Upper lobe of left lung (tissue), 6 donors: ENCODE measurements at regions not wholly inside any gene's neighbourhood (a gene's known extent, or its start where the extent isn't known, plus 50 kb on each side); places are given as distances from the start of the nearest gene placed in this dataset.
"Not testable (repeated sequence)": the region's sequence is repeated elsewhere in the genome, so short reads cannot be mapped to it uniquely, and the experiment has no call there.

Source experiments
- ATAC-seq, 2 donors: fragments of 200-7000 bp; cut with Tn5 transposase; one replicate each; pipeline ENCODE4 v1.9.1; 2022; ENCODE audit warnings: mild to moderate bottlenecking in 2 of 2, moderate library complexity in 2 of 2; ENCODE audit not compliant: low FRiP score in 2 of 2
- DNase-seq, 2 donors: peaks; one replicate each; pipeline ENCODE4 v3.0.0-alpha.2; 2019 to 2020
- H3K27ac ChIP-seq, 4 donors: fragments of 200-600 bp; sonication (generic); one replicate each; pipeline ENCODE4 v1.5.1; 2016 to 2019
- H3K27me3 ChIP-seq, 4 donors: fragments of 200-600 bp; sonication (generic); one replicate each; pipeline ENCODE4 v1.5.1; 2017 to 2019
- H3K36me3 ChIP-seq, 4 donors: fragments of 200-600 bp; sonication (generic); one replicate each; pipeline ENCODE4 v1.5.1; 2016 to 2019
- H3K4me1 ChIP-seq, 4 donors: fragments of 200-600 bp; sonication (generic); one replicate each; pipeline ENCODE4 v1.5.1; 2018 to 2019
- H3K4me3 ChIP-seq, 4 donors: fragments of 200-600 bp; sonication (generic); one replicate each; pipeline ENCODE4 v1.5.1; 2017 to 2019; ENCODE audit warnings: mild to moderate bottlenecking in 2 of 4, moderate library complexity in 1 of 4
- H3K9me3 ChIP-seq, 4 donors: fragments of 200-600 bp; sonication (generic); one replicate each; pipeline ENCODE4 v1.5.1; 2018 to 2019
- CTCF ChIP-seq, 6 experiments: fragments of 450-650 bp in 4 of 6; fragments of 200-600 bp in 2 of 6; sonication (generic) in 2 of 6; IDR thresholded peaks; one replicate each; pipeline ENCODE4 v1.5.1; 2016 to 2019; ENCODE audit warnings: antibody characterized with exemption in 6 of 6
- EP300 ChIP-seq, 4 donors: sonication (generic); formaldehyde crosslinking; IDR thresholded peaks; one replicate each; pipeline ENCODE4 v1.5.1; 2017; ENCODE audit warnings: antibody characterized with exemption in 4 of 4, control low read depth in 2 of 4
- POLR2A ChIP-seq, 4 donors: fragments of 450-650 bp; IDR thresholded peaks; one replicate each; pipeline ENCODE4 v1.5.1; 2016 to 2017; ENCODE audit warnings: antibody characterized with exemption in 4 of 4, mild to moderate bottlenecking in 2 of 4
- POLR2AphosphoS5 ChIP-seq, 2 donors: sonication (generic); formaldehyde crosslinking; IDR thresholded peaks; one replicate each; pipeline ENCODE4 v1.5.1; 2017; ENCODE audit warnings: antibody characterized with exemption in 2 of 2
- WGBS, 2 donors: methylation state at CpG; one replicate each; pipeline ENCODE4 v1.1.5; 2017 to 2018; 5-methylcytosine and 5-hydroxymethylcytosine counted together
- donor health status: DM: no; HTN: no; CAD: no; lungs with moderate emphysema.
- donor health status: DM: no; HTN: yes; CAD: no; lungs with severe emphysema.

DNA sequence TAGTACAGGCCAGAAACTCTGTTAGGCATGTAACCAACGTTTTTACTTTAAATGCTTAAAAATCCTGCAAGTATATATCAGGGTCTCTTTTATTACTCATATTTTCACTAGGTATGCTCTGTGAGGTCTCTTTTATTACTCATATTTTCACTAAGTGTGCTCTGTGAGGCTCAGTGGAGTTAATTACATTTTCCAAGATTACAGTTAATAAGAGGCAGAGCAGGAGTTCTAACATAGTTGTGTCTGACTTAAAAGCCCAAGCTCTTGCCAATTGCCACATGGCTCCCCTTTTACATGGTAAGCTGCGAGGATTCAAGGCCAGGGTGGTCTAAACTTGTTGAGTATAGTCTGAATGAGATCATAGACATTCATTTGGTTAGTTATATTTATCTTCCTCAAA, 81.0 kb upstream of the ARMCX2 start:
- TF ChIP-seq EP300 (IDR thresholded peaks at IDR 0.05) (no peak), POLR2A (IDR thresholded peaks at IDR 0.05) (no peak), POLR2AphosphoS5 (IDR thresholded peaks at IDR 0.05) (no peak), CTCF (IDR thresholded peaks at IDR 0.05) (no peak)
- WGBS, 2 donors = 40 to 69% methylated on average over 2 of the region's 2 CpGs
- no peak overlapping the region for H3K4me3 ChIP-seq
- DNase-seq (no peak), ATAC-seq (no peak)
- H3K27ac ChIP-seq = no peak overlapping the region
- no peaks in the 10 kb centered on the region for H3K27me3 ChIP-seq
- no peaks in the 10 kb centered on the region for H3K4me1 ChIP-seq
- H3K36me3 ChIP-seq = no peaks in the 10 kb centered on the region
- no peaks in the 10 kb centered on the region for H3K9me3 ChIP-seq

GRCh38 chrX:101738867-101739266, 79.2 kb upstream of the ARMCX2 start:
- not testable (repeated sequence) for H3K4me3 ChIP-seq, H3K9me3 ChIP-seq, H3K27me3 ChIP-seq, H3K27ac ChIP-seq, H3K4me1 ChIP-seq, H3K36me3 ChIP-seq, ATAC-seq
- peak in 1 of 2 donors; percentile 24 for DNase-seq
- 90 to 100% methylated on average over 1 to 22 of the region's 24 CpGs for WGBS, 2 donors

DNA sequence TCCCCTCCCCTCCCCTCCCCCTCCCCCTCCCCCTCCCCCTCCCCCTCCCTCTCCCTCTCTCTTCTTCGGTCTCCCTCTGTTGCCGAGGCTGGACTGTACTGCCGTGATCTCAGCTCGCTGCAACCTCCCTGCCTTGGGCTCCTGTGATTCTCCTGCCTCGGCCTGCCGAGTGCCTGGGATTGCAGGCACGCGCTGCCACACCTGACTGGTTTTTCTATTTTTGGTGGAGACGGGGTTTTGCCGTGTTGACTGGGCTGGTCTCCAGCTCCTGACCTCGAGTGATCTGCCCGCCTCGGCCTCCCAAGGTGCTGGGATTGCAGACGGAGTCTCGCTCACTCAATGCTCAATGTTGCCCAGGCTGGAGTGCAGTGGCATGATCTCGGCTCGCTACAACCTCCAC, 78.8 kb upstream of the ARMCX2 start:
- 90 to 96% methylated on average over 4 to 13 of the region's 17 CpGs for WGBS, 2 donors
- H3K27ac ChIP-seq, ATAC-seq, H3K36me3 ChIP-seq, H3K4me3 ChIP-seq, DNase-seq, H3K4me1 ChIP-seq, H3K9me3 ChIP-seq, H3K27me3 ChIP-seq: not testable (repeated sequence)

DNA sequence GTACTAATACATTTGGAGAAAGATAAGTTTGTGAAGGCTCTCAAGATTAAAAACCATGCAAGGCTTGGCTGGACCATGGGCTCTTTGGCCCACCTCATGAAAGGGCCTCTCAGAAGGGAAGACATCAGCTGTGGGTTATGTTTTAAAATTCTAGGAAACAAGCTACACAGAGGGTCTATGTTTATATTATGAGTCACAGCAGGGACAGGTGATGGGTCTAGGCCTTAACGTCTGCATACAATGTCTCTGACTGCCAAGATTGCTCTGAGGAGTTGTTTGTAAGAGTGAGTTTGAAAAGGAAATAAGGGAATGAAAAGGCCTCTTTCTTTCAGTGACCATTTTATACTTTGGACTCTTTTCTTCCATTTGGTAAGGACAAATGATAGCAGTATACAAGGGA, 77.0 kb upstream of the ARMCX2 start:
- WGBS, 2 donors = 53 to 63% methylated on average over 1 of the region's 1 CpG
- no peak overlapping the region for H3K4me3 ChIP-seq

GRCh38 chrX:101732870-101733269, 73.2 kb upstream of the ARMCX2 start:
- Histone ChIP-seq H3K4me3 (no peak overlapping the region), H3K27me3 (no peaks in the 10 kb centered on the region), H3K4me1 (no peaks in the 10 kb centered on the region), H3K36me3 (no peaks in the 10 kb centered on the region), H3K9me3 (no peaks in the 10 kb centered on the region), H3K27ac (no peak overlapping the region)
- DNase-seq = no peak
- no peak for TF ChIP-seq POLR2A (IDR thresholded peaks at IDR 0.05)
- no peak for ATAC-seq
- 71 to 83% methylated on average over 1 of the region's 1 CpG for WGBS, 2 donors

More for the DNA sequence above, 77.0 kb upstream of the ARMCX2 start:
- TF ChIP-seq POLR2A (IDR thresholded peaks at IDR 0.05) = no peak
- no peak for TF ChIP-seq POLR2AphosphoS5 (IDR thresholded peaks at IDR 0.05)
- no peak for TF ChIP-seq EP300 (IDR thresholded peaks at IDR 0.05)
- no peak for TF ChIP-seq CTCF (IDR thresholded peaks at IDR 0.05)
- Histone ChIP-seq H3K27ac (no peak overlapping the region), H3K9me3 (no peaks in the 10 kb centered on the region), H3K4me1 (no peaks in the 10 kb centered on the region), H3K36me3 (no peaks in the 10 kb centered on the region), H3K27me3 (no peaks in the 10 kb centered on the region)
- ATAC-seq (no peak), DNase-seq (no peak)

DNA sequence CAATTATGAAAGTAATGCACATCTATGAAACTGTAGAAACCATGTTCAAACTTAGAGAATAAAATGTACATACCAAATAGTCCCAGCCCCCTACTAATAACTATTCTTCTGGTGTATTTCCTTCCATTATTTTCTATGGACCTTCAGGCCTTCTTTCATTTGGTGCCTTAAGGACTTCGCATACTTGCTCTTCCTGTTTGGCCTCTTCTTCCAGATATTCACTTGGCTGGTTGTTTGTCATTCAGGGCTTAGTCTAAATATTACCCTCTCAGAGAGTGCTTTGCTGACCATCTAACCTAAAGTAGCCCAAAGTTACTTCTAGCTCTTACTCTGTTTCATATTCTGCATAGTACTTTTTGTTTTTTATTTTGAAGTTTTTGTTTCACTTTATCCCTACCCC, 70.3 kb upstream of the ARMCX2 start:
- 50 to 62% methylated on average over 1 of the region's 1 CpG for WGBS, 2 donors
- H3K36me3 ChIP-seq = no peaks in the 10 kb centered on the region
- no peak overlapping the region for H3K4me3 ChIP-seq
- H3K4me1 ChIP-seq = no peaks in the 10 kb centered on the region
- ATAC-seq = no peak
- no peak overlapping the region for H3K27ac ChIP-seq
- H3K27me3 ChIP-seq = no peaks in the 10 kb centered on the region
- DNase-seq = no peak
- no peaks in the 10 kb centered on the region for H3K9me3 ChIP-seq
- TF ChIP-seq POLR2A (IDR thresholded peaks at IDR 0.05) = no peak
- TF ChIP-seq CTCF (IDR thresholded peaks at IDR 0.05) = no peak
- TF ChIP-seq EP300 (IDR thresholded peaks at IDR 0.05) = no peak
- TF ChIP-seq POLR2AphosphoS5 (IDR thresholded peaks at IDR 0.05) = no peak
